Osteocyte (in vitro differentiated cells): ENCODE measurements at regions not wholly inside any gene's neighbourhood (a gene's known extent, or its start where the extent isn't known, plus 50 kb on each side); places are given as distances from the start of the nearest gene placed in this dataset.
A peak's percentile ranks its signal among the peaks of the same experiment; 100 is the strongest.

Source experiments
- DNase-seq: peaks from one replicate; pipeline ENCODE4 v3.0.0; 2021; ENCODE audit warnings: mixed read lengths; ENCODE audit not compliant: unreplicated experiment; ENCODE audit errors: extremely low spot score
- H3K27ac Mint-ChIP-seq: one replicate; pipeline ENCODE4 v1.8.0; 2021; ENCODE audit warnings: mild to moderate bottlenecking, mixed read lengths; ENCODE audit not compliant: unreplicated experiment
- H3K27me3 Mint-ChIP-seq: one replicate; pipeline ENCODE4 v1.8.0; 2021; ENCODE audit warnings: mixed read lengths; ENCODE audit not compliant: unreplicated experiment
- H3K36me3 Mint-ChIP-seq: one replicate; pipeline ENCODE4 v1.8.0; 2021; ENCODE audit warnings: mixed read lengths; ENCODE audit not compliant: unreplicated experiment
- H3K4me1 Mint-ChIP-seq: one replicate; pipeline ENCODE4 v1.8.0; 2021; ENCODE audit warnings: mixed read lengths; ENCODE audit not compliant: unreplicated experiment
- H3K4me3 Mint-ChIP-seq: one replicate; pipeline ENCODE4 v1.8.0; 2021; ENCODE audit warnings: mild to moderate bottlenecking, moderate library complexity, mixed read lengths; ENCODE audit not compliant: unreplicated experiment
- H3K9me3 Mint-ChIP-seq: one replicate; pipeline ENCODE4 v1.8.0; 2021; ENCODE audit warnings: mixed read lengths; ENCODE audit not compliant: unreplicated experiment
- CTCF ChIP-seq: fragments of 200-600 bp; sonication (generic); IDR thresholded peaks from 2 replicates; pipeline ENCODE4 v1.5.0; 2021; ENCODE audit warnings: antibody characterized with exemption, mild to moderate bottlenecking, moderate library complexity

- no peak for DNase-seq
- Mint-ChIP-seq H3K9me3 (no peaks in the 10 kb centered on the region), H3K4me1 (peaks cover 80% of the 10 kb centered on the region), H3K27ac (peak overlapping the region; percentile 97), H3K27me3 (no peaks in the 10 kb centered on the region), H3K4me3 (peak overlapping the region; percentile 27), H3K36me3 (no peaks in the 10 kb centered on the region)
- no peak for TF ChIP-seq CTCF
These were observed 51.8 kb upstream of the LYST start for GRCh38 chr1:235918465-235918864.

GRCh38 chr1:235918032-235918431 is 51.3 kb upstream of the LYST start:
- H3K36me3 Mint-ChIP-seq, result no peaks in the 10 kb centered on the region
- H3K27ac Mint-ChIP-seq, result peak overlapping the region; percentile 97
- H3K9me3 Mint-ChIP-seq, result no peaks in the 10 kb centered on the region
- H3K4me3 Mint-ChIP-seq, result no peak overlapping the region
- H3K27me3 Mint-ChIP-seq, result no peaks in the 10 kb centered on the region
- TF ChIP-seq CTCF, result no peak
- peaks cover 80% of the 10 kb centered on the region for H3K4me1 Mint-ChIP-seq
- no peak for DNase-seq

- peaks cover 77% of the 10 kb centered on the region for H3K4me1 Mint-ChIP-seq
- no peak for TF ChIP-seq CTCF
- peak overlapping the region; percentile 88 for H3K27ac Mint-ChIP-seq
- H3K4me3 Mint-ChIP-seq, result no peak overlapping the region
- DNase-seq, result no peak
- H3K27me3 Mint-ChIP-seq, result no peaks in the 10 kb centered on the region
- no peaks in the 10 kb centered on the region for H3K9me3 Mint-ChIP-seq
- no peaks in the 10 kb centered on the region for H3K36me3 Mint-ChIP-seq
These were observed 50.6 kb upstream of the LYST start for GRCh38 chr1:235917267-235917811.
